ENCODE measurements at regions not wholly inside any gene's neighbourhood (a gene's known extent, or its start where the extent isn't known, plus 50 kb on each side); places are given as distances from the start of the nearest gene placed in this dataset.

- Histone ChIP-seq H3K27me3 (no peaks in the 10 kb centered on the region), H3K36me3 (no peaks in the 10 kb centered on the region), H3K4me3 (no peak overlapping the region), H3K4me1 (no peaks in the 10 kb centered on the region), H3K9me3 (no peaks in the 10 kb centered on the region), H3K27ac (no peak overlapping the region)
- ATAC-seq (no peak), DNase-seq (no peak)
- TF ChIP-seq CTCF (IDR thresholded peaks at IDR 0.05) = no peak
- intact Hi-C loops (cut with DNase I) = no loop called here
Observed at GRCh38 chr1:79517470-79518224, 511.1 kb upstream of the ADGRL4 start.

GRCh38 chr1:79507770-79508169 lies 501.2 kb upstream of the ADGRL4 start:
- no peak overlapping the region for H3K4me3 ChIP-seq
- DNase-seq (no peak), ATAC-seq (no peak)
- H3K36me3 ChIP-seq = no peaks in the 10 kb centered on the region
- no peaks in the 10 kb centered on the region for H3K27me3 ChIP-seq
- no peaks in the 10 kb centered on the region for H3K4me1 ChIP-seq
- intact Hi-C loops (cut with DNase I) = no loop called here
- no peak overlapping the region for H3K27ac ChIP-seq
- no peaks in the 10 kb centered on the region for H3K9me3 ChIP-seq
- TF ChIP-seq CTCF (IDR thresholded peaks at IDR 0.05) = no peak

GRCh38 chr1:79501153-79501552 lies 494.6 kb upstream of the ADGRL4 start:
- intact Hi-C loops (cut with DNase I) = no loop called here
- TF ChIP-seq CTCF (IDR thresholded peaks at IDR 0.05) = no peak
- Histone ChIP-seq H3K36me3 (no peaks in the 10 kb centered on the region), H3K9me3 (no peaks in the 10 kb centered on the region), H3K27ac (no peak overlapping the region), H3K4me1 (no peaks in the 10 kb centered on the region), H3K4me3 (no peak overlapping the region), H3K27me3 (no peaks in the 10 kb centered on the region)
- no peak for DNase-seq
- no peak for ATAC-seq

- DNase-seq = no peak
- TF ChIP-seq CTCF (IDR thresholded peaks at IDR 0.05) = no peak
- no peak for ATAC-seq
Observed at GRCh38 chr1:79499541-79499940, 493.0 kb upstream of the ADGRL4 start.

GRCh38 chr1:79497193-79497773 lies 490.8 kb upstream of the ADGRL4 start:
- Histone ChIP-seq H3K27me3 (no peaks in the 10 kb centered on the region), H3K4me3 (no peak overlapping the region), H3K4me1 (no peaks in the 10 kb centered on the region), H3K9me3 (no peaks in the 10 kb centered on the region), H3K27ac (no peak overlapping the region), H3K36me3 (no peaks in the 10 kb centered on the region)
- intact Hi-C loops (cut with DNase I) = no loop called here
- TF ChIP-seq CTCF (IDR thresholded peaks at IDR 0.05) = peak; percentile 63
- no peak for DNase-seq
- peak; percentile 68 for ATAC-seq

More at GRCh38 chr1:79499541-79499940, 493.0 kb upstream of the ADGRL4 start:
- H3K4me3 ChIP-seq = no peak overlapping the region
- H3K4me1 ChIP-seq = no peaks in the 10 kb centered on the region
- H3K27me3 ChIP-seq = no peaks in the 10 kb centered on the region
- H3K27ac ChIP-seq = no peak overlapping the region
- no peaks in the 10 kb centered on the region for H3K36me3 ChIP-seq
- no peaks in the 10 kb centered on the region for H3K9me3 ChIP-seq
- intact Hi-C loops (cut with DNase I) = no loop called here
